IPS-NIHi7 (cell line): ENCODE measurements at regions not wholly inside any gene's neighbourhood (a gene's known extent, or its start where the extent isn't known, plus 50 kb on each side); places are given as distances from the start of the nearest gene placed in this dataset.
"Not testable (repeated sequence)": the region's sequence is repeated elsewhere in the genome, so short reads cannot be mapped to it uniquely, and the experiment has no call there.

Experiments
- DNase-seq: peaks from one replicate; pipeline ENCODE4 v3.0.0; 2012; ENCODE audit warnings: mixed read lengths; ENCODE audit errors: extremely low spot score

GRCh38 chr1:163983097-163983496, 575.9 kb upstream of the PBX1 start:
- DNase-seq: no peak

GRCh38 chr1:163985700-163986099, 573.3 kb upstream of the PBX1 start:
- no peak for DNase-seq

GRCh38 chr1:163999131-163999530, 559.9 kb upstream of the PBX1 start:
- DNase-seq: no peak

- DNase-seq: not testable (repeated sequence)
Observed at GRCh38 chr1:164006186-164006585, 552.8 kb upstream of the PBX1 start.

GRCh38 chr1:164006621-164007020, 552.4 kb upstream of the PBX1 start:
- DNase-seq: no peak

- DNase-seq: no peak
Observed at GRCh38 chr1:164017239-164017638, 541.7 kb upstream of the PBX1 start.

- no peak for DNase-seq
Observed at GRCh38 chr1:164020391-164020790, 538.6 kb upstream of the PBX1 start.

- no peak for DNase-seq
Observed at GRCh38 chr1:164021813-164022212, 537.2 kb upstream of the PBX1 start.

GRCh38 chr1:164033782-164034181, 525.2 kb upstream of the PBX1 start:
- no peak for DNase-seq

- no peak for DNase-seq
Observed at GRCh38 chr1:164040754-164041153, 518.2 kb upstream of the PBX1 start.

- DNase-seq: no peak
Observed at GRCh38 chr1:164051782-164052181, 507.2 kb upstream of the PBX1 start.

GRCh38 chr1:164054331-164054730, 504.7 kb upstream of the PBX1 start:
- no peak for DNase-seq

- DNase-seq: no peak
Observed at GRCh38 chr1:164058198-164058597, 500.8 kb upstream of the PBX1 start.

- no peak for DNase-seq
Observed at GRCh38 chr1:164061528-164061927, 497.5 kb upstream of the PBX1 start.

GRCh38 chr1:164064501-164064900, 494.5 kb upstream of the PBX1 start:
- DNase-seq: no peak

GRCh38 chr1:164071288-164071687, 487.7 kb upstream of the PBX1 start:
- DNase-seq: no peak

GRCh38 chr1:164086832-164087231, 472.2 kb upstream of the PBX1 start:
- DNase-seq: no peak

GRCh38 chr1:164087906-164088453, 471.0 kb upstream of the PBX1 start:
- DNase-seq: no peak

GRCh38 chr1:164092603-164093353, 466.2 kb upstream of the PBX1 start:
- DNase-seq: no peak

- DNase-seq: no peak
Observed at GRCh38 chr1:164093543-164093942, 465.4 kb upstream of the PBX1 start.

GRCh38 chr1:164101802-164102201, 457.2 kb upstream of the PBX1 start:
- no peak for DNase-seq

GRCh38 chr1:164131949-164132348, 427.0 kb upstream of the PBX1 start:
- DNase-seq: no peak

- DNase-seq: no peak
Observed at GRCh38 chr1:164137273-164137925, 421.6 kb upstream of the PBX1 start.
